GM10266 (cell line): ENCODE measurements at regions not wholly inside any gene's neighbourhood (a gene's known extent, or its start where the extent isn't known, plus 50 kb on each side); places are given as distances from the start of the nearest gene placed in this dataset.

ENCODE experiments used
- DNase-seq: peaks from one replicate; pipeline ENCODE4 v3.0.0; 2012; ENCODE audit errors: extremely low spot score
- CTCF ChIP-seq: IDR thresholded peaks from 2 replicates; pipeline ENCODE4 v1.5.1; 2012; ENCODE audit warnings: mild to moderate bottlenecking, low read depth; ENCODE audit not compliant: control insufficient read depth, insufficient read depth; ENCODE audit errors: missing control alignments

- DNase-seq: no peak
- TF ChIP-seq CTCF: no peak
These were observed 750.7 kb upstream of the KCND2 start for GRCh38 chr7:119522263-119522662.

- no peak for TF ChIP-seq CTCF
- DNase-seq: no peak
These were observed 750.3 kb upstream of the KCND2 start for GRCh38 chr7:119522698-119523097.

- no peak for DNase-seq
- no peak for TF ChIP-seq CTCF
These were observed 727.9 kb upstream of the KCND2 start for GRCh38 chr7:119545118-119545517.

- DNase-seq: no peak
- TF ChIP-seq CTCF: no peak
These were observed 717.2 kb upstream of the KCND2 start for GRCh38 chr7:119555788-119556187.

GRCh38 chr7:119556436-119556835 is 716.5 kb upstream of the KCND2 start:
- TF ChIP-seq CTCF: no peak
- DNase-seq: no peak

GRCh38 chr7:119561751-119562150 is 711.2 kb upstream of the KCND2 start:
- no peak for TF ChIP-seq CTCF
- no peak for DNase-seq

- no peak for DNase-seq
- TF ChIP-seq CTCF: no peak
These were observed 710.1 kb upstream of the KCND2 start for GRCh38 chr7:119562839-119563238.
